GM21390 (cell line): ENCODE measurements at regions not wholly inside any gene's neighbourhood (a gene's known extent, or its start where the extent isn't known, plus 50 kb on each side); places are given as distances from the start of the nearest gene placed in this dataset.
A peak's percentile ranks its signal among the peaks of the same experiment; 100 is the strongest.

Experiments used
- ATAC-seq: cut with Tn5 transposase; IDR thresholded peaks from one replicate; pipeline ENCODE4 v1.9.1; 2021; ENCODE audit not compliant: unreplicated experiment

DNA sequence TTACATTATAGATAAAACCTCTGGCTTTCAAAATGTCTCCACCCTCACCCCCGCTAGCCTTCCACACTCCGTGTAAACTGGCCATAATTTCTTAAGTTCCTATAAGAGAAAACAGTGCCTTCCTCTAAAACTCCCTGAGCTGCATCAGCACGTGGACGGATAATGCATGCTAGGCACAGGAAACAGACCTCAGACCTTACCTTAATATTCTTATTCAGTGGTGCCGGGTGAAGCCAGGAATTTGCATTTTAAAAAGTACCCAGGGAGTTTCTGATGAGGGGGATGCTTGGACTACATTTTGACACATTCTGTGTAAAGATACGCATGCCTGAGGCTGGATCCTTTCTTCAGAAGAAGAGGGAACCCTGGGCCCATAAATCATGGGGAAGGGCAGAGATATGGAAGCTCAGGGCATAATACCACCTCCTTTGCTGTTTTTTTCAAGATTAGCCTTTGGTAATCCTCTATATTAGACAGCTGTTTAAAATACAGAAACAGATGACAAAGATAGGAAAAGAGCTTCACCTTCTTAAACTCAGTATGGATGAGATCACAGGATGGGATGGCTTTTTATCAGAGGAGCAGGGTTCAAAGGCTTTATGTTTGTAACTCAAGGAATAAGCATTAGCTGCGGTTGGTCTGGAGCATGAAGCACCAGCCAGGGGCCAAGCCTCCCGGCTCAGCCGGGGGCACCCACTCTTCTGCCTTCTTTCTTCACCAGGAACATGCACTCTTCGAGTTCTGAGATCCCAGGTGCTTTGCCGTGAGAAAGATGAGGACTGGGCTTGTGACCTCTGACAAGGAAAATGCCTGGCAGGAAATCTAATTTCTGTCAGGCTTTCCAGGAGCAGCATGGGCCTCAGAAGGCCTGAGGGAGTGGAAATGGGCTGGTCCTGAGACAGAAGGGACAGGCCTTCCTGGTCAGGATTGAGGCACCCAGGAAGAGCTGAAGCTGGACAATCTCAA lies 218.1 kb upstream of the SOX4 start:
- no peak for ATAC-seq

- no peak for ATAC-seq
Observed at GRCh38 chr6:21377356-21377755, 216.2 kb upstream of the SOX4 start.

DNA sequence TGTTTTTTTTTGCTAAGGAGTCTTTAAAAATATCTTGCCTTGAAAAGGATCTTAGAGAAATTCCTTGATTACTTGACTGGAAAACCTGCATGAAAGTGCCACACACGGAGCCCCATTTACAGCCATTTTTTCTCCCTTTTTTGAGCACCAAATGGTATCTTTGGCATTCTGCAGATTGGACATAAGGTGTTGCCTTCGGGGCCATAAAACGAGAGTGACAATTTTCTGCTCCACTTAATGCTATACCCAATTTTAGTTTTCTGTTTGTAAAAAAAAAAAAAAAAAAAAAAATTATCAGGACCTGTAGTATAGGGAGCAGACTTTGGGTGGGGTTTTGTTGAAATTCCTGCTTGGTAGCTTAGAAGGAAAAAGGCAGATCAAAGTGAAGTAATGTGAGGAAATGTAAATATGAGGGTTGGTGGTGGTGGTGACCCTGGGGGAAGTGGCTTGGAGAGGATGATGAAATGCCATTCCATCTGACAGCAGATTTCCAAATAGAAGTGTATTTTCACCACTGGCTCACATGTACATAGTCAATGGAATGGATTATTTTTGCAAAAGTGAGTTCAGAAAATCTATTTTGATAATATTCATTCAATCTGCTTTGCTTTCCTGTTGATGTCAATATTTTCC lies 212.1 kb upstream of the SOX4 start:
- no peak for ATAC-seq

- ATAC-seq = no peak
Observed at GRCh38 chr6:21382821-21383449, 210.6 kb upstream of the SOX4 start.

GRCh38 chr6:21383450-21384085 lies 210.0 kb upstream of the SOX4 start:
- no peak for ATAC-seq

DNA sequence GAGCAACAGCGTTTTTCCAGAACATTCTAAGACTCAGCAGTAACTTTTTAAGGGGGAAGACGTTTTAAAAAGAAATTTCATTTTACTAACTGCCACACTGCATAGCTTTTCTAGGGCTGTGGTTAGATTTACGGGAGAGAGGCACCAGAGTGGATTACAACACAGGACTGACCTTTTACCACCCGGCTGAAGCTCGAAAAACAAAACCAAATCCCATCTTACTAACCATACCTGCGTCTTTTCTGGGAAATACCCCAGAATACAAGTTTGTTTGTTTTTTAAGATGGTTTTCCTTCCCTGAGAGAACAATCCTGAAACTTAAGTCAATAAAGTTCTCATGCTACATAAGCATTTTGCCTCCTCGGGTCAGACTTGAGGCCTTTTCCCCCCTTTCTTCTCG lies 209.3 kb upstream of the SOX4 start:
- no peak for ATAC-seq

GRCh38 chr6:21386744-21387143 lies 206.8 kb upstream of the SOX4 start:
- ATAC-seq = no peak

DNA sequence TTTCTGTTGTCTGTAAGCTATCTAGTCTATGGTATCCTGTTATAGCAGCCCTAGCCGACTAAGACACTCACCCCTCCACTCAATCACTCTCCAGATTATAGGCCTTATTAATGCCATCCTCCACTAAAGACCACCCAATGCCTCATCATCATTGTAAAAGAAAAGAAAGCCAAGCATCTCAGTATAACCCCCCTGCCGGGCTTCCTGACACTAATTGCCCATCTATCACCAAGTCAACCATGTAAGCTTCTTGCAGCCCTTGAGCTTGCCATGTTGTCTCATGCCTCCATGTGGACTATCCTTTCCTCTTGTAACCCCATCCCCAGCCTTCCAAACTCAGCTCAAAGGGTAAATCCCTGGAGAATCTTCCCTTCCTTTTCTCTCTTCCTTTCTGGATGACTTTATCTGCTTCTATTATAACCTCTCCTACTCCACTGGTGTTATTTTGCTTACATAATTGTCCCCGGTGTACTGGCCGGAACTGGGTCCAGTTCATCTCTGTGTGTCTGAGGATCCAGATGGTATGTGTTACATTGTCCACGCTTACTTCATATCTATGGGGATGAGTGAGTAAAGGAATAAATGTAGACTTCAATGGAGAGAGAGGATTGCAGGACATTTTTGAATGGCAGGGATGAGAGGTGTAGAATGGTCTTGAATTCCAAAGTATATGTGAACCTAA lies 202.9 kb upstream of the SOX4 start:
- ATAC-seq = no peak

DNA sequence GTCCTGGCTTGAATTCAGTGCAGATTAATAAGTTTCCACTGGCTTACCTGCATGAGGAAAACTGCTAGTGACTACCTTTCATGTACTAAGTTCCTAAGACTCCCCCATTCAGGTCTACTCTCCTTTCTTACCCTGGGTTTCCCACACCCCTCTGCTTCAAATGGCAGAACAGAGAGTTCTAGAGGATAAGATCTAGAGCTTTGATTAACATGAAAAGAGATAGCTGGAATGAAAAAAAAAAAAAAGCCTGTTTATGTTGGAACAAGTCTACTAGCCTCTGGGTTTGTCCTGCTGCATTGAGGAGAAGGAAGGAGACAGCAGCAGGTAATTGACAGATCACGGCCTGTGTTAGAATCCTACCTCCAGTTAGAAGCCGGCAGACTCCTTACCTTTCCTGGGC lies 201.4 kb upstream of the SOX4 start:
- ATAC-seq = no peak

GRCh38 chr6:21393441-21394165 lies 199.9 kb upstream of the SOX4 start:
- ATAC-seq = no peak

DNA sequence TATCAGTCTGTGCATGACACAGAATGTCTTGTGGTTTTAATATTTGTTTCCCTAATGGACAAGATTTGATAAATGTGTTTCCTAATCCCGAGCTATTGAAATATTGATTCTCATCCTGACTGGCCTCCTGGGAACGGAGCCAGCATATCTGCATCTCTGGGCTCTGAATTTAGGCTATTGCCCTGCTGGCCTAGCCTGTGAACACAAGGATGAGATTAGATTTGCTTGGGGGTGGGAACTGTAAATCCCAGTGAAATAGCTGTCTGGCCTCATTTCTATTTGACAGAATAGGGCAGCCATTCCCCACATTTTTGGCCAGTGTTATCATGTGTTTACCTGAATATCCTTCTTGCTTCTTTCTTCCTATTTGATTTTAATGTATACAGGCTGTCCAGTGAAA lies 198.4 kb upstream of the SOX4 start:
- ATAC-seq = no peak

DNA sequence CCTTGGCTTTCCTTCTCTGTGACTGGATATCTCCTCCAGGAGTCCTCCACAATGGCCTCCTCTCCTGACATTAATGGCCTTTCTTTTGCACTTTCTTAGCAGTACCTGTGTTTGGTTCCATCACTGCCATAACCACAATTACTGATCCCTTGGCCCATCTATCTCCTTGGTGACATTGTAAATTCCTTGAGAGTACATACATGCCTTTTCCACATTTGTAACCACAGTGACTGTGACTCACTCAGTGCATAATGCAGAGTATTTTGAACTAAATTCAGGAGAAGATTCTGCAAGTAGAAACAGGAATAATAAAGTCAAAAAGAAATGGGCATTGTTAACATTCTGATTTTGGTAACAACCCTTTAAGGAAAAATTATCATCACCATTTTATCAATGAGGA lies 197.2 kb upstream of the SOX4 start:
- ATAC-seq = no peak

DNA sequence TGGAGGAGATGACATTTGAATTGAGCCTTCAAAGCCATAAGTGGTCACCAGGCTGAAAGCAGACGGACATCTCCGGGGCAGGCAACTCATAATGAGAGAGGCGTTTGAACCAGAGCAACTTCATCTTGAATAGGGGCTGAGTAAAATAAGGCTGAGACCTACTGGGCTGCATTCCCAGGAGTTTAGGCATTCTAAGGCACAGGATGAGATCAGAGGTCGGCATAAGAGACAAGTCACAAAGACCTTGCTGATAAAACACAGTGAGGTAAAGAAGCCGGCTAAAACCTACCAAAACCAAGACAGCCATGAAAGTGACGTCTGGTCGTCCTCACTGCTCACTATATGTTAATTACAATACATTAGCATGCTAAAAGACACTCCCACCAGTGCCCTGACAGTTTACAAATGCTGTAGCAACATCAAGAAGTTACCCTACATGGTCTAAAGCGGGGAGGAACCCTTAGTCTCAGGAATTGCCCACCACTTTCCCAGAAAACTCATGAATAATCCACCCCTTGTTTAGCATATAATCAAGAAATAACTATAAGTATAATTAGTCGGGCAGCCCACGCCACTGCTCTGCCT lies 194.7 kb upstream of the SOX4 start:
- ATAC-seq = no peak

GRCh38 chr6:21402368-21402767 lies 191.2 kb upstream of the SOX4 start:
- no peak for ATAC-seq

DNA sequence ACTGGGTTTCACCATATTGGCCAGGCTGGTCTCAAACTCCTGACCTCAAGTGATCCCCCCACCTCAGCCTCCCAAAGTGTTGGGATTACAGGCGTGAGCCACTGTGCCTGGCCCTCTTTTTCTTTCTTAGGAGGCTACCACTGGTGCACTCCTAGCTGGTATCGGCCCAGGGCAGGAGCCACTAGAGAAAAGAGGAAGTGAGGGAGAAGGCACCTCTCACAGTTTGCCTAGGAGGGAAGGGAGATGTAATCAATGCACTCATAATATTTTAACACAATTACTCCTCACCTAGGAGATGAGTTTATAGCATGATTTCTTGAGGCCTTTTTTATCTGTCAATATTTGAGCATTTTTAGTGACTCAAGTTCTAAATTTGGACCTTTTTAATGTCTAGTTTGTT lies 189.0 kb upstream of the SOX4 start:
- peak; percentile 79 for ATAC-seq

GRCh38 chr6:21406316-21406715 lies 187.2 kb upstream of the SOX4 start:
- ATAC-seq = no peak

DNA sequence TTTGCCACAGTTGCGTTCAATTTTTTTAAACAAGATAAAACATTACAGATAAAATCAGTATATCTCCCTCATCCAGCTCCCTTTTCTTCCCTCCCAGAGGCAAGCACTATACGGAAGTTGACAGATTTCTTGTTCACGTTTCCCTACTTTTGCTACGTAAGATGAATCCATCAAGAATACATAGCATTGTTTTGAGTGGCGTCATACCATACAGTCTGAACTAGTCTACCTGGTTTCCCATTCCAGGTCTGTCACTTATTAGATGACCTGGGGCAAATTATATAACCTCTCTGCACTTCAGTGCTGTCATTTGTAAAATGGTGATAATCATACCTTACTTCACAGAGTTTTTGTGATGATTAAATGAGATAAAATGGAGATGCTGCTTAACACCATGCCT lies 184.3 kb upstream of the SOX4 start:
- ATAC-seq = no peak

GRCh38 chr6:21413428-21413827 lies 180.1 kb upstream of the SOX4 start:
- ATAC-seq = no peak

- ATAC-seq = no peak
Observed at GRCh38 chr6:21414065-21414464, 179.5 kb upstream of the SOX4 start.
